SK-N-SH (cell line): ENCODE measurements at regions not wholly inside any gene's neighbourhood (a gene's known extent, or its start where the extent isn't known, plus 50 kb on each side); places are given as distances from the start of the nearest gene placed in this dataset.

Source experiments
- EZH2phosphoT487 ChIP-seq: fragments of 200-600 bp; sonication (generic); IDR thresholded peaks from 2 replicates; pipeline ENCODE4 v1.6.1; 2017; ENCODE audit warnings: low read depth, mixed run types, mild to moderate bottlenecking, antibody characterized with exemption, moderate library complexity, borderline replicate concordance
- FOXM1 ChIP-seq: IDR thresholded peaks from 2 replicates; pipeline ENCODE4 v1.4.0; 2012; ENCODE audit warnings: low read depth, mild to moderate bottlenecking
- GABPA ChIP-seq: IDR thresholded peaks from 2 replicates; pipeline ENCODE4 v1.4.0; 2012; ENCODE audit warnings: low read depth, mild to moderate bottlenecking
- MAX ChIP-seq: IDR thresholded peaks from 2 replicates; pipeline ENCODE4 v1.4.0; 2012; ENCODE audit warnings: low read depth
- RAD21 ChIP-seq: IDR thresholded peaks from 2 replicates; pipeline ENCODE4 v1.6.1; 2012; ENCODE audit warnings: mild to moderate bottlenecking, low read length
- REST ChIP-seq: IDR thresholded peaks from 2 replicates; pipeline ENCODE4 v1.6.1; 2012; ENCODE audit warnings: mild to moderate bottlenecking, low read depth, low read length, moderate library complexity
- RFX5 ChIP-seq: IDR thresholded peaks from 2 replicates; pipeline ENCODE4 v1.6.1; 2012; ENCODE audit warnings: mild to moderate bottlenecking, improper control_type of control experiment, low read length
- TEAD4 ChIP-seq: IDR thresholded peaks from 2 replicates; pipeline ENCODE4 v1.4.0; 2012; ENCODE audit warnings: mild to moderate bottlenecking, borderline replicate concordance; ENCODE audit not compliant: insufficient read depth
- TF ChIP-seq, protein P1 (sequence below): fragments of 200-600 bp; sonication (generic); IDR thresholded peaks from 2 replicates; pipeline ENCODE4 v1.6.1; 2017; ENCODE audit warnings: antibody characterized with exemption, mild to moderate bottlenecking, moderate library complexity

DNA sequence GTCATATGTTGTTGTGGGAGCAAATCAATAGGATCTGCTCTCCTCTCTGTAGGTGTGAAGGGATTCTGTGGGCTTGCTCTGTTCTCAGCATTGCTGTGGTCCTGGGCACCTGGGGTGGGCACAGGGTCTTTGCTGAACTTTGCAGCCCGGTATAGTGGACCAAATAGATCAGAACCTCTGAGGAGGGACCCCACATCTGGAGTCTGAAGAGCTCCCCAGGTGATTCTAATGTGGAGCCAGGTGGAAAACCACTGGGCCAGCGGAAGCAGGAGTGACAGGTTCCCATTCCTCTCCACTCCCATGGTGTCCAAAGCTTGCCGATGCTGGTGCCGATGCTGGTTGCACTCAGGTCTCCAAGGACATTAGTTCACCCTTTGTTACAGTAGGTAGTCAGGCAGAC lies 257.2 kb downstream of the GLRX3 start:
- TF ChIP-seq GABPA (no peak), EZH2phosphoT487 (no peak), TEAD4 (no peak), RFX5 (no peak), REST (no peak), MAX (no peak), RAD21 (no peak), FOXM1 (no peak)
- TF ChIP-seq, protein P1, sequence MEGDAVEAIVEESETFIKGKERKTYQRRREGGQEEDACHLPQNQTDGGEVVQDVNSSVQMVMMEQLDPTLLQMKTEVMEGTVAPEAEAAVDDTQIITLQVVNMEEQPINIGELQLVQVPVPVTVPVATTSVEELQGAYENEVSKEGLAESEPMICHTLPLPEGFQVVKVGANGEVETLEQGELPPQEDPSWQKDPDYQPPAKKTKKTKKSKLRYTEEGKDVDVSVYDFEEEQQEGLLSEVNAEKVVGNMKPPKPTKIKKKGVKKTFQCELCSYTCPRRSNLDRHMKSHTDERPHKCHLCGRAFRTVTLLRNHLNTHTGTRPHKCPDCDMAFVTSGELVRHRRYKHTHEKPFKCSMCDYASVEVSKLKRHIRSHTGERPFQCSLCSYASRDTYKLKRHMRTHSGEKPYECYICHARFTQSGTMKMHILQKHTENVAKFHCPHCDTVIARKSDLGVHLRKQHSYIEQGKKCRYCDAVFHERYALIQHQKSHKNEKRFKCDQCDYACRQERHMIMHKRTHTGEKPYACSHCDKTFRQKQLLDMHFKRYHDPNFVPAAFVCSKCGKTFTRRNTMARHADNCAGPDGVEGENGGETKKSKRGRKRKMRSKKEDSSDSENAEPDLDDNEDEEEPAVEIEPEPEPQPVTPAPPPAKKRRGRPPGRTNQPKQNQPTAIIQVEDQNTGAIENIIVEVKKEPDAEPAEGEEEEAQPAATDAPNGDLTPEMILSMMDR = no peak
